ENCODE measurements at regions not wholly inside any gene's neighbourhood (a gene's known extent, or its start where the extent isn't known, plus 50 kb on each side); places are given as distances from the start of the nearest gene placed in this dataset.

DNA sequence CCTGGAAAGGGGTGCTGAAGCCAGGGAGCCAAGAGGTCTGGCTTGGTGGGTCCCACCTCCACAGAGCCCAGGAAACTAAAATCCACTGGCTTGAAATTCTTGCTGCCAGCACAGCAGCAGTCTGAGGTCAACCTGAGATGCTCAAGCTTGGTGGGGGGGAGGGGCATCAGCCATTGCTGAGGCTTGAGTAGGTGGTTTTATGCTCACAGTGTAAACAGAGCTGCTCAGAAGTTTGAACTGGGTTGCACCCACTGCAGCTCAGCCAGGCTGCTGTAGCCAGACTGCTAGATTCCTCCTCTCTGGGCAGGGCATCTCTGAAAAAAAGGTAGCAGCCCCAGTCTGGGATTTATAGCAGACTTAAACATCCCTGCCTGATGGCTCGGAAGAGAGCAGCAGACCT, 55.5 kb upstream of the FBXL17 start:
- no peak for DNase-seq

DNA sequence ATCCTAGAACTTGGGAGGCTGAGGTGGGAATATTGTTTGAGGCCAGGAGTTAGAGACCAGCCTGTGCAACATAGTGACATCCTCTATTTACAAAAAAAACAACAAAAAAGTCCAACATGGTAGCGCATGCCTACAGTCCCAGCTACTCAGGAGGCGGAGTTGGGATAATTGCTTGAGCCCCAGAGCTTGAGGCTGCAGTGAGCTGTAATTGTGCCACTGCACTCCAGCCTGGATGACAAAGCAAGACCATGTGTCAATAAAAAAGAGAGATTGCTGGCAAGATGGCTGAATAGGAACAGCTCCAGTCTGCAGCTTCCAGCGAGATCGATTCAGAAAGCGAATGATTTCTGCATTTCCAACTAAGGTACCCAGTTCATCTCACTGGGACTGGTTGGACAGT, 54.8 kb upstream of the FBXL17 start:
- DNase-seq, result no peak

DNA sequence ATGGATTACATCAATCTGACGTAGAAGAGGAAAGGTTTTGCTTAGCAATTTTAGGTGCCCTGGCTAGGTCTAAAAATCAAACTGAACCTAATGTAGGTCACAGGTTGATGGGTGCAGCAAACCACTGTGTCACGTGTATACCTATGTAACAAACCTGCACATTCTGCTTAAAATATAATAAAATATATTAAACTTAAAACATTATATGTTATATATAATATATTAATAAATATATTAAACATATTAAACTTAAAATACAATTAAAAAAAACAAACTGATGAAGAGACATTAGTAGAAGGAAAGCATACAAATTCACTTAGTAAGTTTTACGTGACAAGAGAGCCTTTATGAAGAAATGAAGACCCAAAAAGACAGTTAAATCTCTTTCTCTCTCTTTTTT, 51.7 kb upstream of the FBXL17 start:
- no peak for DNase-seq

DNA sequence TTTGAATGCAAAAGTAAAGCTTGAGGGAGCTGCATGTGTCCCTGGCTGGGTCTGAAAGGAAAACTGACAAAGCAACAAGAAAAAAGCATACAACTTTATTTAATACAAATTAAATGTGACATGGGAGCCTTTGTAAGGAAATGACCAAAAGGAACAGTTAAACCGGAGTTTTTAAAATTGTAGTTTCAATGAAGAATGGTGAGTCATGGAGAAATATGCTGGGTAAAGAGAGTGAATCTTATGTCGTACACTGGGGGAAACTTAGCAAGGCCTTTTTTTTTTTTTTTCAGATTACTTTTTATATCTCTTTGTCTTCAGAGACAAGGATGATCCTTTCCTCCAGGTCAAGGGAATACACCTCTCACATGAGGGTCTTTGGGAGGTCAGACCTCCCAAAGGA, 50.1 kb upstream of the FBXL17 start:
- no peak for DNase-seq
